GM23338 (cell line): ENCODE measurements at regions not wholly inside any gene's neighbourhood (a gene's known extent, or its start where the extent isn't known, plus 50 kb on each side); places are given as distances from the start of the nearest gene placed in this dataset.

Source experiments
- CTCF ChIP-seq, 2 experiments: fragments of 200-600 bp in 1 of 2; sonication (generic) in 1 of 2; conservative IDR thresholded peaks; 2 replicates each; pipeline versions ENCODE4 v1.5.1 to v1.6.1; 2016 to 2017; ENCODE audit warnings: antibody characterized with exemption in 2 of 2, low read depth in 2 of 2, mild to moderate bottlenecking in 2 of 2, moderate library complexity in 1 of 2
- EZH2 ChIP-seq: fragments of 200-600 bp; sonication (generic); IDR thresholded peaks from one replicate; pipeline ENCODE4 v1.8.0; 2017; ENCODE audit warnings: antibody characterized with exemption, mild to moderate bottlenecking, low read depth; ENCODE audit not compliant: unreplicated experiment
- JUNB ChIP-seq: IDR thresholded peaks from one replicate; pipeline ENCODE4 v1.6.1; 2016; ENCODE audit warnings: antibody characterized with exemption; ENCODE audit not compliant: unreplicated experiment
- REST ChIP-seq: IDR thresholded peaks from one replicate; pipeline ENCODE4 v1.6.1; 2018; ENCODE audit warnings: antibody characterized with exemption; ENCODE audit not compliant: unreplicated experiment

GRCh38 chr10:10792681-10793080 is 225.0 kb upstream of the CELF2 start:
- no peak for TF ChIP-seq EZH2
- no peak for TF ChIP-seq CTCF (conservative IDR thresholded peaks at IDR 0.05; ENCODE audit: low read depth in 2 of 2)
- TF ChIP-seq JUNB, result no peak
- TF ChIP-seq REST, result no peak
